ENCODE measurements at regions not wholly inside any gene's neighbourhood (a gene's known extent, or its start where the extent isn't known, plus 50 kb on each side); places are given as distances from the start of the nearest gene placed in this dataset.

DNA sequence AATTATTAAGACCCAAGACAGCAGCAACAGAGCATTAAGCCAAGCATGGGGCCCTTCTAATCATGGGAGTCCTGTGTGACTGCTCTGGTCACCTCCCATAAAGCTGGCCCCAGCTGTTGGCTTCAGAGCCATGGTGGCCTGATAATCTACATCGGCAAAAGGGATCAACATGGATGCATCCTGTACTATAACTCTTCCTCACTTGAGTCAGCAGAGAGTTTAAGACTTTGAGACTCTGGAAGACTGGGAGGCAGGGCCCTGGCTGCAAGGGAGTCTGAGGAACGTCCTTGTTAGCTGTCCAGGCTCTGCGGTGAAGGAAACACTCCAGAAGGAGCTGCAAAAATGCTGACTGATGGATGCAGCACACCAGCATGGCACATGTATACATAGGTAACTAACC is 95.0 kb upstream of the KIAA1217 start:
- TF ChIP-seq POLR2A (IDR thresholded peaks at IDR 0.05; ENCODE audit: borderline replicate concordance, extremely low read depth, insufficient read depth, insufficient read length) (no peak), EZH2 (IDR thresholded peaks at IDR 0.05) (no peak)
- TF ChIP-seq, protein P1, sequence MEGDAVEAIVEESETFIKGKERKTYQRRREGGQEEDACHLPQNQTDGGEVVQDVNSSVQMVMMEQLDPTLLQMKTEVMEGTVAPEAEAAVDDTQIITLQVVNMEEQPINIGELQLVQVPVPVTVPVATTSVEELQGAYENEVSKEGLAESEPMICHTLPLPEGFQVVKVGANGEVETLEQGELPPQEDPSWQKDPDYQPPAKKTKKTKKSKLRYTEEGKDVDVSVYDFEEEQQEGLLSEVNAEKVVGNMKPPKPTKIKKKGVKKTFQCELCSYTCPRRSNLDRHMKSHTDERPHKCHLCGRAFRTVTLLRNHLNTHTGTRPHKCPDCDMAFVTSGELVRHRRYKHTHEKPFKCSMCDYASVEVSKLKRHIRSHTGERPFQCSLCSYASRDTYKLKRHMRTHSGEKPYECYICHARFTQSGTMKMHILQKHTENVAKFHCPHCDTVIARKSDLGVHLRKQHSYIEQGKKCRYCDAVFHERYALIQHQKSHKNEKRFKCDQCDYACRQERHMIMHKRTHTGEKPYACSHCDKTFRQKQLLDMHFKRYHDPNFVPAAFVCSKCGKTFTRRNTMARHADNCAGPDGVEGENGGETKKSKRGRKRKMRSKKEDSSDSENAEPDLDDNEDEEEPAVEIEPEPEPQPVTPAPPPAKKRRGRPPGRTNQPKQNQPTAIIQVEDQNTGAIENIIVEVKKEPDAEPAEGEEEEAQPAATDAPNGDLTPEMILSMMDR (IDR thresholded peaks at IDR 0.05 in 2 of 3, conservative IDR thresholded peaks at IDR 0.05 in 1 of 3; ENCODE audit: borderline replicate concordance in 1 of 3, insufficient read depth in 1 of 3, low read depth in 2 of 3, low read length in 2 of 3), result no peak
